Loucy (cell line): ENCODE measurements at regions not wholly inside any gene's neighbourhood (a gene's known extent, or its start where the extent isn't known, plus 50 kb on each side); places are given as distances from the start of the nearest gene placed in this dataset.

Source experiments
- H2AFZ ChIP-seq: fragments of 200-600 bp; sonication (generic); 2 replicates; pipeline ENCODE4 v1.6.0; 2016; ENCODE audit warnings: antibody characterized with exemption, mild to moderate bottlenecking, low read length, moderate library complexity
- H3F3A ChIP-seq: fragments of 200-600 bp; 2 replicates; pipeline ENCODE4 v1.6.0; 2016; ENCODE audit warnings: antibody characterized with exemption, low read depth, mild to moderate bottlenecking
- H3K27me3 ChIP-seq: fragments of 200-600 bp; sonication (generic); 2 replicates; pipeline ENCODE4 v1.6.1; 2014; ENCODE audit warnings: low read length, mild to moderate bottlenecking; ENCODE audit not compliant: insufficient read depth, poor library complexity, severe bottlenecking
- H3K36me3 ChIP-seq: fragments of 200-600 bp; sonication (generic); 2 replicates; pipeline ENCODE4 v1.6.1; 2016; ENCODE audit warnings: low read length; ENCODE audit not compliant: insufficient read depth
- H3K4me1 ChIP-seq: fragments of 200-600 bp; sonication (generic); 2 replicates; pipeline ENCODE4 v1.5.1; 2014; ENCODE audit warnings: low read length, mild to moderate bottlenecking; ENCODE audit not compliant: insufficient read depth, poor library complexity, severe bottlenecking
- H3K4me2 ChIP-seq: fragments of 200-600 bp; sonication (generic); 2 replicates; pipeline ENCODE4 v1.6.0; 2014; ENCODE audit warnings: antibody characterized with exemption, low read length, low read depth, mild to moderate bottlenecking; ENCODE audit not compliant: poor library complexity, severe bottlenecking
- H3K4me3 ChIP-seq: fragments of 200-600 bp; sonication (generic); 2 replicates; pipeline ENCODE4 v1.5.1; 2014; ENCODE audit warnings: low read length, mild to moderate bottlenecking, mixed read lengths; ENCODE audit not compliant: poor library complexity, severe bottlenecking
- H3K79me2 ChIP-seq: fragments of 200-600 bp; sonication (generic); 2 replicates; pipeline ENCODE4 v1.6.1; 2014; ENCODE audit warnings: low read length; ENCODE audit not compliant: insufficient read depth
- H3K9ac ChIP-seq: fragments of 200-600 bp; sonication (generic); 2 replicates; pipeline ENCODE4 v1.6.0; 2014; ENCODE audit warnings: mild to moderate bottlenecking, low read depth, low read length, moderate library complexity; ENCODE audit not compliant: poor library complexity, severe bottlenecking
- H3K9me2 ChIP-seq: fragments of 200-600 bp; sonication (generic); replicated peaks from 2 replicates; pipeline ENCODE4 v1.6.1; 2016; ENCODE audit warnings: low read depth, low read length, mixed read lengths
- H3K9me3 ChIP-seq: fragments of 200-600 bp; sonication (generic); 2 replicates; pipeline ENCODE4 v1.6.1; 2014; ENCODE audit warnings: mild to moderate bottlenecking, antibody characterized with exemption, low read length, low read depth; ENCODE audit not compliant: insufficient read depth
- H4K20me1 ChIP-seq: fragments of 200-600 bp; sonication (generic); 2 replicates; pipeline ENCODE4 v1.6.0; 2014; ENCODE audit warnings: antibody characterized with exemption, low read length, mild to moderate bottlenecking; ENCODE audit not compliant: insufficient read depth, poor library complexity, severe bottlenecking
- CTCF ChIP-seq: fragments of 200-600 bp; sonication (generic); conservative IDR thresholded peaks from 2 replicates; pipeline ENCODE4 v1.5.1; 2014; ENCODE audit warnings: mild to moderate bottlenecking, antibody characterized with exemption, low read length
- EZH2phosphoT487 ChIP-seq: fragments of 200-600 bp; IDR thresholded peaks from 2 replicates; pipeline ENCODE4 v1.6.1; 2018; ENCODE audit warnings: antibody characterized with exemption, mild to moderate bottlenecking, moderate library complexity, borderline replicate concordance

GRCh38 chr15:62644216-62644888, 398.2 kb upstream of the TPM1 start:
- H3K27me3 ChIP-seq = no peaks in the 10 kb centered on the region
- H3K4me1 ChIP-seq = no peaks in the 10 kb centered on the region
- no peaks in the 10 kb centered on the region for H3K9me3 ChIP-seq
- TF ChIP-seq CTCF (no peak), EZH2phosphoT487 (no peak)
- H3F3A ChIP-seq = no peaks in the 10 kb centered on the region
- no peaks in the 10 kb centered on the region for H4K20me1 ChIP-seq
- no peak overlapping the region for H3K9ac ChIP-seq
- no peak overlapping the region for H3K4me2 ChIP-seq
- no peaks in the 10 kb centered on the region for H3K9me2 ChIP-seq
- H3K36me3 ChIP-seq = no peaks in the 10 kb centered on the region
- H2AFZ ChIP-seq = no peak overlapping the region
- no peak overlapping the region for H3K4me3 ChIP-seq
- H3K79me2 ChIP-seq = no peaks in the 10 kb centered on the region

DNA sequence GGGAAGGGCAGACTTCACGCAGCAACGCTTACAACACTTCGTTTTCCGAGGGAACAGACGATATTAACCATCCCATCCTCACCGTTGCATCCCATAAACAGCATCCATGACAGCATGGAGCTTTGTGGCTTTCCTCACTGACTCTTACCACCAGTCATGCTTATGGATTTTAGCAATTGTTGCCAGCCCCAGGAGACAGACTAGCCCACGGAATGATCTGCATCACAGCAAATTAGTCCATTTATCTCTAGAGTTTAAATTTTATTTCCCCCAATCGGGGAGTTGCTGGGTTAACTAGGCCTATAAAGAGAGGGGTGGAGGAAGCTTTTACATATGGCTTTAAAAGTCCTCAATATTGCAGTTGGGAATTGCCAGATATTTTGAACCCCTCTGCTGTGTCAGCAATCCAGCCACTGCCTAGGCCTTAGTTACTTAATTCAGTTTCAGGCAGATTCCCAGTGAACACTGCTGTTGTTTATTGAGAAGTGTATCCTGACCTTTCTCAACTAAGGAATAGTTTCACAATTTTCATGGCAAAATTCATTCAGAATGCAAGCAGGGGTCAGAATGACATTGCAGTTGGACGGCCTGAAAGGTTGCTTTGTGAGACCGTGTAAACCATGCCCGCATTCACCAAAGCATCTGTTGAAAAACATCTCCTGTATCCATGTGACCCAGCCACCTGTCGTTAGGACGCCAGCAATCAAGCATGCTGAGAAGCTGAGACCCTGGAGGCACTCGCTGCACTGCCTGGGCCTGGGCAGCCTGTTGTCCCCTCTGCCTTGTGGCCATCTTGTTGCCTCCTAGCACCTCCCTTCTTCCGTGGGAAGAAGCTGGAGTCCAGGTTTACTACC, 397.4 kb upstream of the TPM1 start:
- TF ChIP-seq CTCF (no peak), EZH2phosphoT487 (no peak)
- Histone ChIP-seq H3K36me3 (no peaks in the 10 kb centered on the region), H4K20me1 (no peaks in the 10 kb centered on the region), H3K27me3 (no peaks in the 10 kb centered on the region), H3K79me2 (no peaks in the 10 kb centered on the region), H3K4me1 (no peaks in the 10 kb centered on the region), H3K9ac (no peak overlapping the region), H3K4me3 (no peak overlapping the region), H3F3A (no peaks in the 10 kb centered on the region), H3K9me2 (no peaks in the 10 kb centered on the region), H3K9me3 (no peaks in the 10 kb centered on the region), H3K4me2 (no peak overlapping the region), H2AFZ (no peak overlapping the region)

DNA sequence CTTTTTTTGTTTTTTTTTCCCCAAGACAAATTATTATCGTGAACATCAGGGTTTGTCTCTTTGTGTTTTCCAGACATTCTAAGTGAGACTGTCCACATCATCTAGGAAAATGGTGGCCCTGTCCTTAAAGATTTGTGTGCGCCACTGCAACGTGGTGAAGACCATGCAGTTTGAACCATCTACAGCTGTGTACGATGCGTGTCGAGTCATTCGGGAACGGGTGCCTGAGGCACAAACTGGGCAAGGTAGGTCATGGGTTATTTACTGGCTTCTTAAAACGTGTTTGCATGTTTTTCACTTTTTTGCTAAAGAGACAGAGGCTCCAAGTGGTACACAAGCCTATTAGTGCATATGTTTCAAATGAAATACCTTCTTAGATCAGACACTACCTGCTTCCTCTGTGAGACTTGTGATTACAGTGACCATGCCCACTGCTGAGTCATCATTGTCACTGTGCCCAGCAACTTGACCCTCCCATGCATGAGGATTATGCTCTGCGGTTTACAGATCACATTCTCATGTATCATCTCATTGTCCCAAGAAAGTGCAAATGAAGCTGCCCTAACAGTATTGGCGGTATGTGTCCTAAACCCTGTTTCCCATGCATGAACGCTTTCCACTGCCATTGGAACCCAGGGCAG, 395.2 kb upstream of the TPM1 start:
- Histone ChIP-seq H3K9ac (no peak overlapping the region), H3K9me2 (no peaks in the 10 kb centered on the region), H3K4me1 (no peaks in the 10 kb centered on the region), H3K27me3 (no peaks in the 10 kb centered on the region), H3F3A (no peaks in the 10 kb centered on the region), H4K20me1 (no peaks in the 10 kb centered on the region), H3K36me3 (no peaks in the 10 kb centered on the region), H3K79me2 (no peaks in the 10 kb centered on the region), H2AFZ (no peak overlapping the region), H3K9me3 (no peaks in the 10 kb centered on the region), H3K4me3 (no peak overlapping the region), H3K4me2 (no peak overlapping the region)
- no peak for TF ChIP-seq EZH2phosphoT487
- TF ChIP-seq CTCF = no peak
